Tibial nerve (tissue), 4 donors: ENCODE measurements at regions not wholly inside any gene's neighbourhood (a gene's known extent, or its start where the extent isn't known, plus 50 kb on each side); places are given as distances from the start of the nearest gene placed in this dataset.

ENCODE experiments used
- EP300 ChIP-seq, 2 donors: sonication (generic); formaldehyde crosslinking; IDR thresholded peaks; one replicate each; pipeline ENCODE4 v1.6.1; 2017; ENCODE audit warnings: antibody characterized with exemption in 2 of 2, mild to moderate bottlenecking in 1 of 2
- POLR2A ChIP-seq, 2 donors: fragments of 450-650 bp; IDR thresholded peaks; one replicate each; pipeline ENCODE4 v1.6.1; 2017; ENCODE audit warnings: antibody characterized with exemption in 2 of 2, mild to moderate bottlenecking in 2 of 2, moderate library complexity in 2 of 2
- TF ChIP-seq, protein P1 (sequence below), 5 experiments: fragments of 200-600 bp in 3 of 5; fragments of 450-650 bp in 2 of 5; sonication (generic) in 3 of 5; IDR thresholded peaks; one replicate each; pipeline ENCODE4 v1.5.1; 2016 to 2019; ENCODE audit warnings: antibody characterized with exemption in 5 of 5, mild to moderate bottlenecking in 3 of 5, moderate library complexity in 2 of 5

DNA sequence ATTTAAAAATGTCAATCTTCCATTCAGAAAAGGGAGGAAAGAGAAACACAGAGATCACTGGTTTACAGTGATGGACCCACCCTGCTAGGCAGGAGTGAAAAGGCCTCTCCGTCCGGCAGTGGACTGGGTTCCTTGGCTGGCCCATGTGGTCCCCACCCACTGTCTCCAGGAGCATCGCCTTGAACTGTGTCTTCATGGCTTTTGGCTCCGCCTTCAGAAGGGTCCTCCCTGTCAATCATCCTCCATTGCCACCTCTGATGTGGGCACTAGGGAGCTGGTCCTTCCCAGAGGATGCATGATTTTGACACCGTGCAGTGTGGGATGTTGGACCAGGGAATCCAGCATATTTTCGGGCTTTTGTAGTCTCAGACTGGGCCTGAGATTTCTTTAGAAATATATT, 58.2 kb upstream of the B3GAT1 start:
- TF ChIP-seq, protein P1, sequence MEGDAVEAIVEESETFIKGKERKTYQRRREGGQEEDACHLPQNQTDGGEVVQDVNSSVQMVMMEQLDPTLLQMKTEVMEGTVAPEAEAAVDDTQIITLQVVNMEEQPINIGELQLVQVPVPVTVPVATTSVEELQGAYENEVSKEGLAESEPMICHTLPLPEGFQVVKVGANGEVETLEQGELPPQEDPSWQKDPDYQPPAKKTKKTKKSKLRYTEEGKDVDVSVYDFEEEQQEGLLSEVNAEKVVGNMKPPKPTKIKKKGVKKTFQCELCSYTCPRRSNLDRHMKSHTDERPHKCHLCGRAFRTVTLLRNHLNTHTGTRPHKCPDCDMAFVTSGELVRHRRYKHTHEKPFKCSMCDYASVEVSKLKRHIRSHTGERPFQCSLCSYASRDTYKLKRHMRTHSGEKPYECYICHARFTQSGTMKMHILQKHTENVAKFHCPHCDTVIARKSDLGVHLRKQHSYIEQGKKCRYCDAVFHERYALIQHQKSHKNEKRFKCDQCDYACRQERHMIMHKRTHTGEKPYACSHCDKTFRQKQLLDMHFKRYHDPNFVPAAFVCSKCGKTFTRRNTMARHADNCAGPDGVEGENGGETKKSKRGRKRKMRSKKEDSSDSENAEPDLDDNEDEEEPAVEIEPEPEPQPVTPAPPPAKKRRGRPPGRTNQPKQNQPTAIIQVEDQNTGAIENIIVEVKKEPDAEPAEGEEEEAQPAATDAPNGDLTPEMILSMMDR (IDR thresholded peaks at IDR 0.05) = no peak
- TF ChIP-seq EP300 (IDR thresholded peaks at IDR 0.05) (no peak), POLR2A (IDR thresholded peaks at IDR 0.05) (no peak)
